GM18511 (cell line): ENCODE measurements at regions not wholly inside any gene's neighbourhood (a gene's known extent, or its start where the extent isn't known, plus 50 kb on each side); places are given as distances from the start of the nearest gene placed in this dataset.
"Not testable (repeated sequence)": the region's sequence is repeated elsewhere in the genome, so short reads cannot be mapped to it uniquely, and the experiment has no call there.

Experiments
- ATAC-seq: cut with Tn5 transposase; IDR thresholded peaks from one replicate; pipeline ENCODE4 v1.9.1; 2021; ENCODE audit warnings: mild to moderate bottlenecking, moderate library complexity; ENCODE audit not compliant: unreplicated experiment

DNA sequence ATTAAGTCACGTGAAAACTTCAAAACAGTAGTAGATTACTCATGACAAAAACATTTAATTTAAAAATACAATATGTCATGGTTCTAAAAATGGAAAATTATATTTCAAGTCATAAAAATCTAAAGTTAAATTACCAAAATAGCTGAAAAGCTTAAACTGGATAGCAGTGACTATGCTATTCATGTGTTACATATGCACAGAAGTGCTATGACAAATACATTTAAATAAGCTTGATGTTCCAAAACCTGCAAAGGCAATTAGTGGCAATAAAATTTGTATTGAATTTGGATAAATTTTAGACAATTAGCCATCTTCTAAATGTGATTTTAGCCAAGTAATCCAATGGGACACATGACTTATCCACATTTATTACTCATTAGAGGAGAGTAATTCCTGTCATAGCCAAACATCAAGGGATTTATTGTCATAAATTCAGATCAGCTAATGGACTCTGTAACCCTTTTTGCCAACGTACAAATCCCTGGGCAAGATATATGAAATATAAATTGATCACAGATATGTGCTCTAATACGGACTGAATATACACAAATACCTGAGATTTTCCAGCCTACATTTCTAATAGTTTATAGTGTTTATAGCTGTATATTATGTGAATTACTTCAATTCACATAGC lies 419.4 kb downstream of the ISL1 start:
- ATAC-seq, result no peak

DNA sequence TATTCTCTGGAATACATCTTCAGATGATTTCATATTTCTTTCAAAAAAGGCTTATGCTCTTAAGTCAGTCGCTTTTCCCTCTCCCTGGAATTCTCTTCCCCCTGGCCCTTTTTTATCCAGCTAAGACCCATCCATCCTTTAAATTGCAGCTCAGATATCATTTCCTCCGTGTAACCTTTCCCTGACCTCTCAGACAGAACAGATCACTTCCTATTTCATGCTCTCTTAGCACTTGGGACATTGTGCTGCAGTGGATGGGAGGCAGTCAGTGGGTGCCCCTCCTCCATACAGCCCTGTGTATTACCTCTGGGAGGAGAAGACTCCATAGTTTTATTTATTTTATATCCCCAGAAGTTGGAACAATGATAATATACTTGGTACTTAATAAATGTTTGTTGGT lies 423.4 kb downstream of the ISL1 start:
- ATAC-seq, result no peak

DNA sequence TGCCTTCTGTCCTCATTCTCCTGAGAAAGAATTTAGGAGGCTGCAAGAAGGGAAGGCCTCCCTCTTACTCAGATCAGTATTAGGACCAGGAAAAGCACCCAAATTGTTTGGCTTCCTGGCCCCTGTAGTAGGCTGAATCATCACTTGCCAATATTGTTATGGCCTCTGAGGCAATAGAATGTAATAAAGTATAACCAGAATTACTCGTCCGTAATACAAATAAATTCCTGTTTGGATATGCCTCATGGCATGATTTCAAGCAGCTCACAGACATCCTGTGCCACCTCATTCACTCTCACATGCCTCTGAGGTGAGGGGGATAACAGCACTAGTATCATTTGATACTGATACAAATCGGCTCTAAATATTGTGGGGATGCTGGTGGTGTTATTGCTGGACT lies 427.3 kb downstream of the ISL1 start:
- ATAC-seq, result no peak

DNA sequence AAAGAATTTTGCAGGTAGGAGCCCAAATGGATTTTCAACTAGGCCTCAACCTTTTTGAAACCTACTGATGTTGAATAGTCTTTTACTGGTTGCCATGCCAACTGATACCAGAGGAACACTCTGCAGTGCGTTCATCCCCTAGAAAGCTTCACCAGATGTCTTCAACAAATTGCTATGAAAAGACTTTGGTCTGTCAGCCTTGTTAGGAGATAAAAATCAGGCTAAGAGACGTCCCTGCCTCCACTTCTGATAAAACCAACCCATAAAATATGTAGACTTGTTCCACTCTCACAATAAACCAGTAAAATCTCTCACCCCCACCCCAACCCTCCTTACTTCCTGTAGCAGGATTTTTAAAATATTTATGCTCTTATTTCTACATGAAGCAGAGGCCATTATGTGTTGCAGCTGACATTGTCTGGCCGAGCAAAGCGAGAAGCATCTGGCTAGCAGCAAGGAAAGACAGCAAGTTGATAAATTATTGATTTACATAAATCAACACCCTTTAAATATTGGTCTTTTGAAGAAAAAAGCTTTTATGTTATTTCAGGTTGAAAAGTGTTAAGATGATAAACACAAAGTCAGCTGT lies 428.7 kb downstream of the ISL1 start:
- ATAC-seq, result no peak

DNA sequence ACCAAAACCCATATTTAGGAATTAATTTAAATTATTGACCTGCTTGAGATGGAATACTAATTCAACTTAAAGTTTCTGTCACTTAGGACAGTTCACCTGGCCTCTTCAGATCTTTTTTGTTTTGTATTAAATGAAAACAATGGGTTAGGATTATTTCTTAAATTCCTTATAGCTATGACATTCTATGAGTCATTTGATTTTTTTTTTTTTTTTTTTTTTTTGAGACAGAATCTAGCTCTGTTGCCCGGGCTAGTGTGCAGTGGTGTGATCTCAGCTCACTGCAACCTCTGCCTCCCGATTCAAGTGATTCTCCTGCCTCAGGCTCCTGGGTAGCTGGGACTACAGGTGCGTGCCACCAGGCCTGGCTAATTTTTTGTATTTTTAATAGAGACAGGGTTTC lies 431.6 kb downstream of the ISL1 start:
- not testable (repeated sequence) for ATAC-seq

DNA sequence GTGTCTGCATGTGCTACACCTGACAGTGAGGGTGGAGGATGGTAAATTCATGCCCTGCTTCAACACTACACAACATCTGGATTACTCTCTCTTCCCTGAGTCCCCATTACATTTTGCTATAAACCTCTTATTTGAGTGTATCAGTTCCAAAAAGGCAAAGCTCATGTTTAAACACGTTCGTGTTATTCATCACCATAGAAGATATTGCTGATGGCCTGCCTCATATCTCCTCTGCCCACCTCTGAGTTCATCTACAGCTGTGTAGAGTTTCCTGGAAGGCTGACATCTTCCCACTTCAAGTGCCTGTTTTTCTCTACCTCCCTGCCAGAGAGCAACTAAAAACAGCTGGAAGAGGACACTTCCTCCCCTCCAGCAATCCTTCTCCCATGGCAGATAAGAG lies 433.2 kb downstream of the ISL1 start:
- ATAC-seq, result no peak

DNA sequence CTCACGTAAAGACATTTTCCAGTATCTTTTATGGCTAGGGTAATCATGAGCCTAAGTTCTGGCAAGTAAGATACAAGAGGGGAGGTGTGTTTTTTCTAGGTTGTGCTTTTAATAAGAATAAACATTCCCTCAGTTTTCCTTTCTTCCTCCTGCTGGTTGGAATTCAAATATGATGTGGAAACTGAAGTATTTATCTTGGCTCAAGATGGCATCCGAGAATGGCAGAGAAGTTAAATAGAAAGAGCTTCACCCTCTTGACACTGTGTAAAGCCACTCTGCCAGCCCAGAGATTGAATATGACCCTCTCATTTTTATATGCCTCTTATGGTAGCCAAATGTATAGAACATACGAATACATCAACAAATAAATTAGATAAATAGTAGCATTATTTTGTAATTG lies 438.4 kb downstream of the ISL1 start:
- no peak for ATAC-seq

DNA sequence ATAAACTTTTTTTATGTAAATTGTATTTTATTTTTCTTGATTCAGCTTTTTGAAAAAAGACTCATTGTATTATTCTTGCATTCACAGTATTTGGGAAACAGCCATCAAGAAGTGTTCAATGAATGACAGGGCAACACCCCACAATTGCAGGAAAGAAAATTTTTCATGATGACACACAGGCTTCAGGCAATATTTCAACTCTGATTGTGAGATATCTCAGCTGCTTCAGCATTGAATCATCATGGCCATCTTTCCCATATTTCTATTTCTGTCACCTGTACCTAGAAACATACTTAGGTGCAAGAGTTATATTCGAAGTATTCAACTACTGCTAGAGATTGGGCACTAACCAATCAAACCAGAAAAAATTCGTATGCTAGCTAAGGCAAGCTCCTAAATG lies 446.0 kb downstream of the ISL1 start:
- no peak for ATAC-seq

DNA sequence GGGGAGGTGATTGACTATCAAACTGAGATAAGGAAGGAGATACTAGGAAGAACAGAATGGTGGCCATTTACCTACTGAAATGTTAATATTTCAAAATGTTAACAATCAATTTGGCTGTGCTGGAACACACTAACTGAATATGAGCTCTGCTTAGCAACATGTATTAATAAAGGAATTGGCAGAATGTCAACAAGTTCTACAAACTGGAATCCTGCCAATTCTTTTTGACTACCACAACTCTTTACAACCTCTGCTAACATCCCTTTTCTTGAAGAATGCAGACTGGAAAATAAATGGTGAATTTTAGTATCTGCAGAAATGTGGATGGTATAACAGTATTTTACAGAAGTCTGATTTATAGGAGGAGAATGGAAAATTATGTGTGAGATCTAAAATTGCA lies 446.4 kb downstream of the ISL1 start:
- ATAC-seq, result no peak

DNA sequence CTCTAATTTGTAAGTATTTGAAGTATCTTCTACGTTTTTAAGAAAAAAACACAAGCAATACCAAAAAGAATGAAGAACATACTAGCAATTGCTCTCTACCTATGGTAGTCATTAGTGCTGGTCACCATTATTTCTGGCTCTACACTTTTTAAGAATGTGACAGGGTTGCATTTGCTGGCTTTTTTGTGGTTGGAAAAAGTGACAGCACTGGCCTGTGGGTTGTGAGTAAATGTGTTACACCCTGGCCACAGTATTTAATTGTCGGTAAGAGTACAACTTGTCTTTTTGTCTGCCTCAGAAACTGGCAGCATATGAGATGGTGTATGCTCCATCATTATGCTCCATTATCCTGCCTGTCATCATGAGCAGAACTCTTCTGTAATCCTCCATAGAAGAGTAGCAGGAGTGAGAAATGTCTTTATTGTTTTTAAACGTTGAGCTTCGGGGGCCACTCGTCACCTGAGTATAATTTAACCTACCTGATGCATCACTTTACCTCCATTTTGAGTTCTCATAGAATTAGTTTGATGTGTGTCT lies 449.8 kb downstream of the ISL1 start:
- ATAC-seq, result no peak

DNA sequence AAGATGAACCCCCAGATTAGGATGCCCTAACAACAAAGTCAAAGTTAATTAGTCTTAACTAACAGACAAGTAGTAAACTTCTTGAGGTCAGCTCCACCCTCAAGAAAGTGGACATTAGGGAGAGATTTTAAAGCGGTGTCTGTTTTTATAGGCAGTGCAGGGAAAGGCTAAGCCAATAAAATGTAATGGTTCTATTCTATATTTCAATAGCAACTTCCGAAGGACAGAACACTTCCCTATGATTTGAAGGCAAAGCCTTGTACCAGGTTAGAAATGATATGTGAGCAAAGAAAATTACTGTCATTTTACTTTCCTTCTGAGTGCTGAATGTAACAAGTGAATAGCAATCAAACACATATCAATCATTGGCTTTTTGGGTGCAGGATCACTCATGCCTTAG lies 455.2 kb downstream of the ISL1 start:
- ATAC-seq, result no peak

DNA sequence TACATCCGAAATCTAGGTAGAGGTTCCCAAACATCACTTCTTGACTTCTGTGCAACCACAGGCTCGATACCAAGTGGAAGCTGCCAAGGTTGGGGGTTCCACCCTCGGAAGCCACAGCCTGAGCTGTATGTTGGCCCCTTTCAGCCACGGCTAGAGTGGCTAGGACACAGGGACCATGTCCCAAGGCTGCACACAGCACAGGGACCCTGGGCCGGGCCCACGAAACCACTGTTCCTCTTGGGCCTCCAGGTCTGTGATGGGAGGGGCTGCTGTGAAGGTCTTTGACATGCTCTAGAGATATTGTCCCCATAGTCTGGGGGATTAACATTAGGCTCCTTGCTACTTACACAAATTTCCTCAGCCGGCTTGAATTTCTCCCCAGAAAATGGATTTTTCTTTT lies 460.6 kb downstream of the ISL1 start:
- no peak for ATAC-seq

DNA sequence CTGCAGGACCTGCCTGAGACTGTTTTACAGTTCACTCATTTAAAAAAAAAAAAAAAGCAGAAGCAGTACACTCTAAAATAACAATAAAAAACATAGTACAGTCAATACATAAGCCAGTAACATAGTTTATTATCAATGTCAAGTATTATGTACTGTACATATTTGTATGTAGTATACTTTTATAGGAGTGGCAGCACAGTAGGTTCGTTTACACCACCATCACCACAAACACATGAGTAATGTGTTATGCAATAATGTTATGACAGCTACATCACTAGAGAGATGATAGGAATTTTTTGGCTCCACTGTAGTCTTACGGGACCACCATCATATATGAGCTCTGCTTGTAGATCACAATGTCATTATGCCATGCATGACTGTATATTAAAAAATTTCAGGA lies 462.8 kb downstream of the ISL1 start:
- ATAC-seq, result no peak

DNA sequence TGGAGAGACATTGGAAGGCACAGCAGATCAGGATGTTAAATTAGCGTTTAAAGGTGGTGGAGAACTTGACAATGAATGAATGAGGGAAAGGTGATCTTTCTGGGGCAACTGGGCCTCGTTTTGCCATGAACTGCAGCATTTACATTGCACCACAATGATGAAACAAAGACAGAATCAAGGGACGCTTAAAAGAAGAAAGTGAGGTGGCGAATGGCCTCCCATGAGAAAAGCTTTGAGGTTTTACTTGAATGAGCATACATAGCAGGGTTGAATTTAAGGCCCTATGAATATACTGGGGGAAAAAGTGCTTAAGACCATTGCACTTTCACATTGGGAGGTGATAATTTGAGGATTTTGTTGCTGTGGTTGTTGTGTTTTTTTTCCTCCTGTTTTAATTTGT lies 476.4 kb downstream of the ISL1 start:
- no peak for ATAC-seq

DNA sequence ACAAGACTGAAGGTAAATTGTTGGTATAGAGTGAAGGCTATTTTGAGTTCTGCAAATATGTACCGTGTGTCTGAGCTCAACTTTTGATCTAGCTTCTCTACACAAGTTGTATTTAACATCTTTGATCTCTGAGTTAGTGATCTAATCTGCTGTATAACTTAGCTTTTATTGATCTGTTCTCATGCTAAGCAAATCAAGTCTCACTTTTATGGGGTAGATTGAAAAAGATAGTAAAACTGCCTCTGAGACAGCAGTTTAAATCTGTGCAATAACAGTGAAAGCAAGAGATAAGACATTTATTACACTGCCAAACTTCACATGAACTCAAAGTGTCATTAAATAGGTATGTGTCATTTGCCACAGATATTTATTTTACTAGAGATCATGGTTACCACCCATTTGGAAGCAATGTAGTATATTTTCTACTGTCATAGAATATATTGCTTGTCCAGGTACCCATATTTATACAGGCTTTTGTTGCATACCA lies 477.3 kb downstream of the ISL1 start:
- no peak for ATAC-seq

DNA sequence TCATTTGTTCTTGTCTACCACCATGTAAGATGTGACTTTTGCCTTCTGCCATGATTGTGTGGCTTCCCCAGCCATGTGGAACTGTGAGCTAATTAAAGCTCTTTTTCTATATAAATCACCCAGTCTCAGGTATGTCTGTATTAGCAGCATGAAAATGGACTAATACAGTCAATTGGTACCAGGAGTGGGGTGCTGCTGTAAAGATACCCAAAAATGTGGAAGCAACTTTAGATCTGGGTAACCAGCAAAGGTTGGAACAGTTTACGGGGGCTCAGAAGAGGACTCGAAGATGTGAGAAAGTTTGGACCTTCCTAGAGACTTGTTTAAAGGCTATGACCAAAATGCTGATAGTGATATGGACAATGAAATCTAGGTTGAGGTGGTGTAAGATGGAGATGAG lies 488.9 kb downstream of the ISL1 start:
- ATAC-seq, result no peak

DNA sequence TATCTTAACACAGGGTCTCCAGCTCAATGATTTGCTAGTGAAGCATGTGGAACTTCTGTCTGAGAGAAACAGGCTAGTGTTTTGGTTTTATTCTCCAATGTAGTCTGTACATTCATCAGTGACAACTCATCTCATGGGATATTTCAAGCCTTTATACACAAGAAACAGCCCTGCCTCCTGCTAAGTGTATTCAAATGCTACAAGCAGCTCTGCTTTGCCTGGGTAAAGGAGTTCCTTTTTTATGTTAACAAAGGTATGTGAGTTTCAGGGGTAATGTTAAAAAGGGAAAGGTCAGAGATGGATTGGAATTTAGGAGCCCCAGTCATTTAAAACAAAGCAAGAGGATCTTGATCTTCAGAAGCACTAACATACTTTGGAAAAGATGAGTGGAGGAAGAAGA lies 498.7 kb downstream of the ISL1 start:
- ATAC-seq, result no peak

DNA sequence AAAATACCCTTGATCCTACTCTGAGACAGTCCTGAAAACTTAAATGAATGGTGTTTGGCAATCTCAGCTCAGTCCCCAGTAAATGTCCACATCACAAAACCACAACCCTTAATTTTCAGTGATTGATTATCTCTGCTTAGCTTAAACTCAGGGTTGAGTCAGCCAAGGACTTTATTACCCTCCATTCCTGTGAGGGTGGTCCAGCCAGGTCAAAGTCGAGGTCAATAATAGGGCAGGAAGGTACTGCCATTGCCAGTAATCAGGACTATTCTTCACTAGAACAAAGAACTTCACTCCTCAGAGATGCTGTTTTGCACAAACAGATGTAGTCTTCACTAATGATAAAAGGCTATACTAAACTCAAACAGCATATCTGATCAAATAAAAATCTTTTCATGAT lies 499.4 kb downstream of the ISL1 start:
- no peak for ATAC-seq

DNA sequence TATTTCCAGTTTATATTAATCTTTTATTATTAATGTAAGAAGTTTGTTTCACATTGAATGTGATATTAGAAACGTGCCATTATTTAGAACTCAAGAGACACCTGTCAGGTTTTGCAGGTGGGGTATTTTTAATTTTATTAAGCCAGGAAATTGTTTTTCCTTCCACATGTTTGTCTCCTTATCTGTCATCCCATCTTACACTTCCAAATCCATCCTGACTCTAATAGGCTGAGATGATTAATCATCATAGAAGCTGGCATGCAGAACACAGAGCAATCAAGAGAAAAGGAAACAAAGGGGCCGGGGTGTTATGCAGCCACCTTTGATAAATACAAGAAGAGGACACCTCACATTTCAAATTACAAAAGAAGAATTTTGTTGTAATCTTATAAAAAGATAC lies 506.5 kb downstream of the ISL1 start:
- no peak for ATAC-seq

DNA sequence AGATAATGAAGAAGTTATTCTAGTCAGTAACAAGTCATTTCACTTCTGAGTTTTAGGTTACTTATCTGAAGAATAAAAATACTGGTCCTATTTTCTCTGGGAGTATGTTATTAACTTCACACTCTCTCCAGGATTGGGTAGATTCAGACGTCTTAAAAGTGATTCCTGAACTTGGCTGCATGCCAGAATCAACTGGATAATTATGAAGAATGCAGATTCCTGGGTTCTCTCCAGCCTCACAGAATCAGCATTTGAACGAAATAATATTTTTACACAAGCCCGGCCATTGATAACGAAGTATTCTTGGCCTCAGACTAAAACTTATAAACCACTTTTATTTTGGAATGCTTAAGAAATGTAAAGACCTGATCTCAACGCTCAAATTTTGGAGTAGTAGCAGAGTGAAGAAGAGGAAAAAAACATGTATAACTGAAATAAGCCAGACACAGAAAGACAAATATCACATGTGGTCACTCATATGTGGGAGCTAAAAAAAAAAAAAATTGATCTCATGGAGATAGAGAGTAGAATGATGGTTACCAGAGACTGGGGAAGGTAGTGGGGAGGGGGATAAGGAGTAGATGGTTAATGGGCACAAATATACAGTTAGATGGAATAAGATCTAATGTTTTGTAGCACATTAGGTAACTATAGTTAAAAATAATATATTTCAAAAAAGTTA lies 507.3 kb downstream of the ISL1 start:
- no peak for ATAC-seq

DNA sequence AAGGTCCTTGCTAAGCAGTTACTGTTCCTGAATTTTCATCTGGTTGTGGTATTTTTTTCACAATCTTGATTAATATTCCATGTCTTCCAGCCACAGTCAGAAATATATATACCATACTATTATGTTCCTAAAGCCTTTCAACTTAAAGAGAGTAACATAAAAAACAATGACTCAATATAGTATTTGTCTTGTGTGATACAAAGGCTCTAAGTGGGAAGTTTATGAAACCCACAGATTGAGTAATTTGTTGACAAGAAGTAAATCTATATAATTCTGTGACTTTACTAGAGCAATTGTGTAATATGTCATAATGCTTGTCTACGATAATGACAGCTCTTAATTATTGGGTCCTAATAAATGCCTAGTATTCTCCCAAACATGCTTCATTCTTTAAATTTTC lies 509.4 kb downstream of the ISL1 start:
- no peak for ATAC-seq

DNA sequence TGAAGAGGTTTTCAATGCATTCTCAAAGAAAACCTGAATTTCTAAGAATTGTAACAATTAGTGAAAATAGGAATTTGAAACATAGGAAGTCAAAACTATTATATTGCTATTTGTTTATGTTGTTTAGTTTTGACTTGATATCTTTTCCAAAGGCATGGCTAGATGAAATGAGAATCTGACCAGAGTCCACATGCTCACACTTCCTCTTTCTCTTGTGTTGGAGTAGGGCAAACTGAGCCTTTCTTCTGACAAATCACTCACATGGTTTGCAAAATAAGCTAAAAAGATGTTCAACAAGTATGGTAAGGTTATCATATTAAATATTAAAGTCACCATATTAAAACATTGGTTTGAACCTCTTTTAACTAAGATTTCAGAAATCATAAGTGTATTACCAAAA lies 512.6 kb downstream of the ISL1 start:
- no peak for ATAC-seq
